A549 (cell line): ENCODE measurements at regions not wholly inside any gene's neighbourhood (a gene's known extent, or its start where the extent isn't known, plus 50 kb on each side); places are given as distances from the start of the nearest gene placed in this dataset.

Source experiments
- CTCF ChIP-seq: fragments of >200 bp; sonication (Bioruptor Twin); formaldehyde crosslinking; IDR thresholded peaks from 3 replicates; pipeline ENCODE4 v1.5.1; 2016
- EHMT2 ChIP-seq: fragments of 200-600 bp; sonication (generic); IDR thresholded peaks from 2 replicates; pipeline ENCODE4 v1.6.1; 2016; ENCODE audit warnings: antibody characterized with exemption, low read depth, mild to moderate bottlenecking, moderate library complexity
- EP300 ChIP-seq, 2 experiments: fragments of >200 bp; sonication (Bioruptor Twin); formaldehyde crosslinking; IDR thresholded peaks; 2 replicates in 1 of 2; 3 replicates in 1 of 2; pipeline ENCODE4 v1.6.1; 2016 to 2017
- FOSL2 ChIP-seq, 2 experiments: fragments of 450-650 bp in 1 of 2; fragments of >200 bp in 1 of 2; sonication (Bioruptor Twin) in 1 of 2; formaldehyde crosslinking; IDR thresholded peaks; 2 replicates each; pipeline versions ENCODE4 v1.5.0 to v1.6.1; 2016 to 2020; ENCODE audit warnings: mild to moderate bottlenecking in 1 of 2, moderate library complexity in 1 of 2
- HDAC2 ChIP-seq: fragments of 200-600 bp; sonication (generic); IDR thresholded peaks from 2 replicates; pipeline ENCODE4 v1.6.1; 2016
- KDM1A ChIP-seq: fragments of 200-600 bp; sonication (generic); IDR thresholded peaks from 2 replicates; pipeline ENCODE4 v1.6.1; 2016; ENCODE audit warnings: low read depth, mild to moderate bottlenecking
- POLR2A ChIP-seq: IDR thresholded peaks from 2 replicates; pipeline ENCODE4 v1.6.1; 2012; ENCODE audit warnings: mild to moderate bottlenecking, low read length
- RCOR1 ChIP-seq: fragments of 150-350 bp; IDR thresholded peaks from 2 replicates; pipeline ENCODE4 v1.6.1; 2014; ENCODE audit warnings: antibody characterized with exemption, low read length, low read depth
- RNF2 ChIP-seq: fragments of 200-600 bp; sonication (generic); IDR thresholded peaks from 2 replicates; pipeline ENCODE4 v1.6.1; 2016; ENCODE audit warnings: low read depth, mild to moderate bottlenecking, antibody characterized with exemption, moderate library complexity, borderline replicate concordance
- ZSCAN20 ChIP-seq: fragments of 250-450 bp; sonication (Bioruptor Pico); IDR thresholded peaks from 2 replicates; pipeline ENCODE4 v1.8.0; 2022; ENCODE audit warnings: mild to moderate bottlenecking, moderate library complexity

GRCh38 chr1:106120789-106121188 lies 935.7 kb upstream of the PRMT6 start:
- TF ChIP-seq KDM1A (no peak), CTCF (no peak), FOSL2 (IDR thresholded peaks at IDR 0.05) (no peak), FOSL2 (CRISPR knock-in tag; IDR thresholded peaks at IDR 0.05) (no peak), RNF2 (no peak), EP300 (IDR thresholded peaks at IDR 0.05) (no peak), POLR2A (no peak), ZSCAN20 (no peak), HDAC2 (no peak), RCOR1 (no peak), EHMT2 (no peak)
